Tibial nerve (tissue), 3 donors: ENCODE measurements at regions not wholly inside any gene's neighbourhood (a gene's known extent, or its start where the extent isn't known, plus 50 kb on each side); places are given as distances from the start of the nearest gene placed in this dataset.

Experiments
- CTCF ChIP-seq, 5 experiments: fragments of 200-600 bp in 3 of 5; fragments of 450-650 bp in 2 of 5; sonication (generic) in 3 of 5; IDR thresholded peaks; one replicate each; pipeline ENCODE4 v1.5.1; 2016 to 2019; ENCODE audit warnings: antibody characterized with exemption in 5 of 5, mild to moderate bottlenecking in 3 of 5, moderate library complexity in 2 of 5
- POLR2A ChIP-seq, 2 donors: fragments of 450-650 bp; IDR thresholded peaks; one replicate each; pipeline ENCODE4 v1.6.1; 2017; ENCODE audit warnings: antibody characterized with exemption in 2 of 2, mild to moderate bottlenecking in 2 of 2, moderate library complexity in 2 of 2

DNA sequence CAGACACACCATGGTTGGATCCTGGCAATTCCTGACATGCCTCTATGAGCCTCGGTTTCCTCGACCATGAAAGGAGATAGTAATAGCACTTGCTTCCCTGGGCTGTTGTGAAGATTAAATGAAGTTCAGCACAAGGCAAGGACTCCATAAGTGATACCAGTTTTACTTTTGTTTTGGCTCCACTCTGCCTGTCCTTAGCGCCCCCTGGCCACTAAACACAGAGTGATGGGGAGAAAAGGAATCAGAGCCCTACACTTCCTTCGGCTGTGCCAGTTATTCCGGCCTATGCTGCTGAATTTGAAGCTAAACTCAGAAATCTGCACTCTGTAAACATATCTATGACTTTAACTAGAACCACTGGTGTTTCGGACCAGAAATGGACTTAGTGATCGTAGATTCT, 173.8 kb downstream of the C12orf75 start:
- no peak for TF ChIP-seq POLR2A (IDR thresholded peaks at IDR 0.05)
- TF ChIP-seq CTCF (IDR thresholded peaks at IDR 0.05): no peak
